ENCODE measurements at regions not wholly inside any gene's neighbourhood (a gene's known extent, or its start where the extent isn't known, plus 50 kb on each side); places are given as distances from the start of the nearest gene placed in this dataset.
A peak's percentile ranks its signal among the peaks of the same experiment; 100 is the strongest.

DNA sequence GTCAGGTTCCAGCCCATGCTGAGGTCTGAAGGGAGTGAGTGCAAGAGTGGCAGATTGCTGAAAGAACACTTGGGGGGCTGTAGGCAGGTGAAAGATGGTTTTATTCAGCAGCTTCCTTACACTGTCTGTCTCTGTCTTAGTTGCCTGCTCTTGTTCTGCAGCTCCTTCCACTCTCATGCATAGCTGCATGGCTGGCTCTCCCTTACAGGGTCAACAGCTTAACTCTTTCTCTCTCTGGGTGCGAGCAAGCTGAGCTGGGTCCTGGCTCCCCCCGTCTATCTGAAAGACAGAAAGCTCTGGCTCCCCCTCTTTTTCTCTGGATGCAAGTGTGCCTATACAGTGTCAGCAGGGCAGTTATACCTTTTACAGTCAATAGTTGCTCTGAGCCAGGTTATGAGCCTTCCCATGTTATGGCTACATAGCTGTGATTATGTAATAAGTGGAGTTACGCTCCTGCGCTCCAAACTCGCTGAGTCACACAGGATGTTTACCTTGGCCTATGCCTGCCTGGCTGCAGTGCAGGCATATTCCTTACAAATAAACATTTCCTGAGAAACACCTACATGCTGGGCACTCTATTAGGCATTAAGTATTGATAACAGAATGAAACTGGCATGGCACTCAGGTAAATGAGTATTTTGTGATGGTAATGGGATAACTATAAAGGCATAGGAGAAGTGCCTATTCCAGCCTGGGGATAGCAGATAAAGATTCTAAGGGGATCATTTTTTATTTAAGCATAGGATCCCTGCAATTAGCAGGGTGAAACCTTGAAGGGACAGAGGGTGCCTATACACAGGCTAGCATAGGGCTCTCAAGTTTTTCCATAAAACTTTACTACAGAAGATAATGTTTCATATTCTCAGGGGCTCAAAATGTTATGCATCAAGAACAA is 826.9 kb upstream of the PCDH9 start:
- Histone ChIP-seq H2AFZ (ENCODE audit: low read depth, low read length, severe bottlenecking) (no peak overlapping the region), H4K20me1 (ENCODE audit: low read depth, low read length) (no peaks in the 10 kb centered on the region), H3F3A (ENCODE audit: insufficient read depth) (no peaks in the 10 kb centered on the region), H3K9me3 (ENCODE audit: insufficient read depth, low read length) (peaks cover 18% of the 10 kb centered on the region; the same call in 1 of the 2 replicates), H3K9ac (ENCODE audit: low read length) (no peak overlapping the region), H3K79me2 (ENCODE audit: insufficient read depth, low read length) (no peaks in the 10 kb centered on the region), H3K27ac (ENCODE audit: low read depth, low read length) (no peak overlapping the region), H3K4me2 (ENCODE audit: low read depth, low read length, poor library complexity, severe bottlenecking) (no peak overlapping the region), H3K9me2 (replicated peaks; ENCODE audit: insufficient read depth, low read length) (no peaks in the 10 kb centered on the region), H3K27me3 (ENCODE audit: low read length) (no peaks in the 10 kb centered on the region), H3K4me3 (ENCODE audit: insufficient read depth, low read length, poor library complexity, severe bottlenecking) (no peak overlapping the region), H3K36me3 (ENCODE audit: low read length) (no peaks in the 10 kb centered on the region)
- TF ChIP-seq, protein P1, sequence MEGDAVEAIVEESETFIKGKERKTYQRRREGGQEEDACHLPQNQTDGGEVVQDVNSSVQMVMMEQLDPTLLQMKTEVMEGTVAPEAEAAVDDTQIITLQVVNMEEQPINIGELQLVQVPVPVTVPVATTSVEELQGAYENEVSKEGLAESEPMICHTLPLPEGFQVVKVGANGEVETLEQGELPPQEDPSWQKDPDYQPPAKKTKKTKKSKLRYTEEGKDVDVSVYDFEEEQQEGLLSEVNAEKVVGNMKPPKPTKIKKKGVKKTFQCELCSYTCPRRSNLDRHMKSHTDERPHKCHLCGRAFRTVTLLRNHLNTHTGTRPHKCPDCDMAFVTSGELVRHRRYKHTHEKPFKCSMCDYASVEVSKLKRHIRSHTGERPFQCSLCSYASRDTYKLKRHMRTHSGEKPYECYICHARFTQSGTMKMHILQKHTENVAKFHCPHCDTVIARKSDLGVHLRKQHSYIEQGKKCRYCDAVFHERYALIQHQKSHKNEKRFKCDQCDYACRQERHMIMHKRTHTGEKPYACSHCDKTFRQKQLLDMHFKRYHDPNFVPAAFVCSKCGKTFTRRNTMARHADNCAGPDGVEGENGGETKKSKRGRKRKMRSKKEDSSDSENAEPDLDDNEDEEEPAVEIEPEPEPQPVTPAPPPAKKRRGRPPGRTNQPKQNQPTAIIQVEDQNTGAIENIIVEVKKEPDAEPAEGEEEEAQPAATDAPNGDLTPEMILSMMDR (IDR thresholded peaks at IDR 0.05; ENCODE audit: insufficient read depth, low read length, poor library complexity, severe bottlenecking) = no peak
- TF ChIP-seq EZH2phosphoT487 (conservative IDR thresholded peaks at IDR 0.05; ENCODE audit: low read length) = no peak

DNA sequence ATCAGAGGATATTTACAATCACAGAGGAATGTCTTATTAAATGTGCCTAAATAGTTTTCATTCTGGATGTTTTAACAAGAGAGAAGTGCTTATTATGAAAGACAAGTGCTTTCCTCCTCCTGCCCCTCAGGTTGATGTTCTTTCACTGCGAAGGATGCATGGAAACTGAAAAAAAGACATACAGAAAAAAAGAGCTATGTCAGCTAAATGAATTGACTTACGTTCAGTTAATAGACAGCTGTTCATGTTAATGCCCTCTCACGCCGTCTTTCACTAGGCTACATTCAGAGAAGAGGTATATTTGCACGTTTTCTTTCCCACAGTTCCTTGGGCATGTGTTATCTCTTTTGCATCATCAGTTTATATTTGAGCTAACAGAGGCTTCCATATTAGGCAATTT is 821.8 kb upstream of the PCDH9 start:
- peak overlapping the region; percentile 9 for H2AFZ ChIP-seq (ENCODE audit: low read depth, low read length, severe bottlenecking)
- H3K9me3 ChIP-seq (ENCODE audit: insufficient read depth, low read length) = peaks cover 11% of the 10 kb centered on the region; the same call in 1 of the 2 replicates
- no peaks in the 10 kb centered on the region for H3F3A ChIP-seq (ENCODE audit: insufficient read depth)
- no peaks in the 10 kb centered on the region for H3K79me2 ChIP-seq (ENCODE audit: insufficient read depth, low read length)
- no peak overlapping the region for H3K27ac ChIP-seq (ENCODE audit: low read depth, low read length)
- no peaks in the 10 kb centered on the region for H4K20me1 ChIP-seq (ENCODE audit: low read depth, low read length)
- TF ChIP-seq, protein P1 (IDR thresholded peaks at IDR 0.05; ENCODE audit: insufficient read depth, low read length, poor library complexity, severe bottlenecking) = no peak
- TF ChIP-seq EZH2phosphoT487 (conservative IDR thresholded peaks at IDR 0.05; ENCODE audit: low read length) = no peak
- no peak overlapping the region for H3K4me2 ChIP-seq (ENCODE audit: low read depth, low read length, poor library complexity, severe bottlenecking)
- no peaks in the 10 kb centered on the region for H3K27me3 ChIP-seq (ENCODE audit: low read length)
- no peak overlapping the region for H3K9ac ChIP-seq (ENCODE audit: low read length)
- H3K36me3 ChIP-seq (ENCODE audit: low read length) = no peaks in the 10 kb centered on the region
- H3K4me3 ChIP-seq (ENCODE audit: insufficient read depth, low read length, poor library complexity, severe bottlenecking) = no peak overlapping the region
- no peaks in the 10 kb centered on the region for H3K9me2 ChIP-seq (replicated peaks; ENCODE audit: insufficient read depth, low read length)

DNA sequence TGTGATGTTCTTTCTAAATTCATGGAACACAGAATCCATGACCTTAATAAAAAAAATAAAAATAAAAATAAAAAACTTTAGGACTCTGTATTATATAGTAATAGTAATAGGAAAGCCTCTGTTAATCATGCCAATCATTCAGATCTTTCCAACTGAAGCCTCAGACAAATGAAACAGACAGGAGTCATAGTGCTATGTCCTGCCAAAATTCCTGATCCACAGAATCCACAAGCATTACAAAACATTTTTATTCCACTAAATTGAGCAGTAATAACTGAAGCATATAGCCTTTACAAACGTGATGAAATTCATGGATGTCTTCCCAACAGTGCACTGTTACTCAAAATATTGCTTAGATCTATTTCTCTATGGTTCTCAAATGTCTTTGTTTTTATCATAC is 820.6 kb upstream of the PCDH9 start:
- Histone ChIP-seq H2AFZ (ENCODE audit: low read depth, low read length, severe bottlenecking) (no peak overlapping the region), H3K27me3 (ENCODE audit: low read length) (no peaks in the 10 kb centered on the region), H3K4me2 (ENCODE audit: low read depth, low read length, poor library complexity, severe bottlenecking) (no peak overlapping the region), H3K27ac (ENCODE audit: low read depth, low read length) (no peak overlapping the region), H3K36me3 (ENCODE audit: low read length) (no peaks in the 10 kb centered on the region), H3K4me3 (ENCODE audit: insufficient read depth, low read length, poor library complexity, severe bottlenecking) (no peak overlapping the region), H3K9me3 (ENCODE audit: insufficient read depth, low read length) (no peaks in the 10 kb centered on the region), H3K9me2 (replicated peaks; ENCODE audit: insufficient read depth, low read length) (no peaks in the 10 kb centered on the region), H4K20me1 (ENCODE audit: low read depth, low read length) (no peaks in the 10 kb centered on the region), H3K79me2 (ENCODE audit: insufficient read depth, low read length) (no peaks in the 10 kb centered on the region), H3F3A (ENCODE audit: insufficient read depth) (no peaks in the 10 kb centered on the region), H3K9ac (ENCODE audit: low read length) (no peak overlapping the region)
- TF ChIP-seq EZH2phosphoT487 (conservative IDR thresholded peaks at IDR 0.05; ENCODE audit: low read length) = no peak
- TF ChIP-seq, protein P1 (IDR thresholded peaks at IDR 0.05; ENCODE audit: insufficient read depth, low read length, poor library complexity, severe bottlenecking) = no peak
